Mesendoderm (in vitro differentiated cells): ENCODE measurements at regions not wholly inside any gene's neighbourhood (a gene's known extent, or its start where the extent isn't known, plus 50 kb on each side); places are given as distances from the start of the nearest gene placed in this dataset.
"Not testable (repeated sequence)": the region's sequence is repeated elsewhere in the genome, so short reads cannot be mapped to it uniquely, and the experiment has no call there.

Experiments used
- DNase-seq: peaks from one replicate; pipeline ENCODE4 v3.0.0; 2013
- H2AK5ac ChIP-seq: 2 replicates; pipeline ENCODE4 v1.6.1; 2013; ENCODE audit warnings: low read length, inconsistent platforms
- H2BK120ac ChIP-seq: 2 replicates; pipeline ENCODE4 v1.6.1; 2013; ENCODE audit warnings: low read depth, mild to moderate bottlenecking, low read length, moderate library complexity, mixed read lengths
- H2BK15ac ChIP-seq: replicated peaks from 2 replicates; pipeline ENCODE4 v1.6.1; 2013; ENCODE audit warnings: low read depth, mild to moderate bottlenecking, moderate library complexity
- H2BK5ac ChIP-seq: 2 replicates; pipeline ENCODE4 v1.6.1; 2013; ENCODE audit warnings: low read length, inconsistent platforms
- H3K18ac ChIP-seq: 2 replicates; pipeline ENCODE4 v1.6.1; 2013; ENCODE audit warnings: mild to moderate bottlenecking, low read length, mixed read lengths
- H3K23ac ChIP-seq: one replicate; pipeline ENCODE4 v1.6.1; 2013; ENCODE audit warnings: low read length
- H3K27ac ChIP-seq: 2 replicates; pipeline ENCODE4 v1.5.1; 2013; ENCODE audit warnings: low read depth, mild to moderate bottlenecking, inconsistent platforms, low read length, moderate library complexity
- H3K27me3 ChIP-seq: 2 replicates; pipeline ENCODE4 v1.6.1; 2013; ENCODE audit warnings: low read length, control low read depth, mild to moderate bottlenecking, inconsistent platforms; ENCODE audit not compliant: insufficient read depth, poor library complexity
- H3K36me3 ChIP-seq: 2 replicates; pipeline ENCODE4 v1.6.1; 2013; ENCODE audit warnings: low read length, inconsistent platforms; ENCODE audit not compliant: control insufficient read depth, insufficient read depth
- H3K4ac ChIP-seq: one replicate; pipeline ENCODE4 v1.6.1; 2013; ENCODE audit warnings: low read depth, mild to moderate bottlenecking, low read length, moderate library complexity
- H3K4me1 ChIP-seq: 2 replicates; pipeline ENCODE4 v1.6.1; 2013; ENCODE audit warnings: low read depth, low read length, inconsistent platforms; ENCODE audit not compliant: control insufficient read depth
- H3K4me2 ChIP-seq: 2 replicates; pipeline ENCODE4 v1.6.1; 2013; ENCODE audit warnings: low read length
- H3K4me3 ChIP-seq: 2 replicates; pipeline ENCODE4 v1.5.1; 2013; ENCODE audit warnings: mild to moderate bottlenecking, low read length
- H3K56ac ChIP-seq: one replicate; pipeline ENCODE4 v1.6.1; 2013; ENCODE audit warnings: low read length
- H3K79me1 ChIP-seq: 2 replicates; pipeline ENCODE4 v1.6.1; 2013; ENCODE audit warnings: low read length, inconsistent platforms
- H3K79me2 ChIP-seq: 2 replicates; pipeline ENCODE4 v1.6.1; 2013; ENCODE audit warnings: mild to moderate bottlenecking, low read length; ENCODE audit not compliant: control insufficient read depth, insufficient read depth
- H3K9ac ChIP-seq: 2 replicates; pipeline ENCODE4 v1.6.1; 2013; ENCODE audit warnings: low read length, inconsistent platforms
- H4K5ac ChIP-seq: one replicate; pipeline ENCODE4 v1.6.1; 2013; ENCODE audit warnings: low read length
- H4K8ac ChIP-seq: one replicate; pipeline ENCODE4 v1.6.1; 2013; ENCODE audit warnings: low read depth, mild to moderate bottlenecking, control low read depth, low read length, moderate library complexity
- whole genome bisulfite sequencing: extraction: QIAGEN DNeasy Blood & Tissue Kit; methylation state at CpG from one replicate; pipeline ENCODE4 v1.1.7; 2013; ENCODE audit warnings: low lambda C conversion rate, missing lambda C conversion rate; ENCODE audit not compliant: insufficient coverage; ENCODE audit errors: extremely low coverage; 5-methylcytosine and 5-hydroxymethylcytosine counted together

DNA sequence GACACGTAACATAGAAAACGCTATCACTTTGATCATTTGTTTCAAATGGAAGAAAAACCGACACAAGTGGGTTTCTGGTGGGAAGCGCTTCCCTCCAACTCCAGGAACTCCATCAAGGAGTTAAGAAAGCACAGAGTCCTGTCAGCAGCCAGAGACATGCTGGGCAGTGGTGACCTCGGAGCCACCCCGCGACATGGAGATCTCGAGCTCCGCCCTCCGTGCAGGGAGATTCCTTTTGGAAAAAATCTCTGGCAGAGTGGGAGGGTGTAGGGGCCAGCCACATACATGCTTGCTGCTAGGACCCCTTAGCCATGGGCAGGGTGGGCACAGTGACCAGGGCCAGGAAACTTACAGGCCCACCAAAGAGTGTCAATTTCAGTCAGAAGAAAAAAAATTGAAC is 138.9 kb downstream of the GPCPD1 start:
- not testable (repeated sequence) for H3K4me3 ChIP-seq, H4K8ac ChIP-seq, H3K79me2 ChIP-seq, DNase-seq, H3K36me3 ChIP-seq, H2AK5ac ChIP-seq, H3K79me1 ChIP-seq, H3K18ac ChIP-seq, H2BK5ac ChIP-seq, H4K5ac ChIP-seq, H2BK120ac ChIP-seq, H3K27ac ChIP-seq, H3K4ac ChIP-seq, H3K4me1 ChIP-seq, H3K23ac ChIP-seq, H3K4me2 ChIP-seq, H3K27me3 ChIP-seq, H3K56ac ChIP-seq, H3K9ac ChIP-seq, H2BK15ac ChIP-seq
- no CpG with 5 or more reads among the region's 10 CpGs for WGBS

GRCh38 chr20:5471368-5471767 is 139.4 kb downstream of the GPCPD1 start:
- H3K4ac ChIP-seq = no peak overlapping the region
- no peak overlapping the region for H3K9ac ChIP-seq
- H3K56ac ChIP-seq = no peak overlapping the region
- H4K5ac ChIP-seq = no peak overlapping the region
- H3K27me3 ChIP-seq = no peaks in the 10 kb centered on the region
- WGBS = no CpG with 5 or more reads among the region's 18 CpGs
- no peaks in the 10 kb centered on the region for H3K36me3 ChIP-seq
- H3K23ac ChIP-seq = no peak overlapping the region
- no peak overlapping the region for H3K18ac ChIP-seq
- no peak overlapping the region for H2BK5ac ChIP-seq
- H3K4me1 ChIP-seq = no peaks in the 10 kb centered on the region
- H2BK120ac ChIP-seq = no peak overlapping the region
- H3K4me2 ChIP-seq = no peak overlapping the region
- no peak for DNase-seq
- H2AK5ac ChIP-seq = no peak overlapping the region
- H4K8ac ChIP-seq = no peak overlapping the region
- no peak overlapping the region for H3K27ac ChIP-seq
- H2BK15ac ChIP-seq = no peak overlapping the region
- no peaks in the 10 kb centered on the region for H3K79me1 ChIP-seq
- H3K4me3 ChIP-seq = no peak overlapping the region
- no peaks in the 10 kb centered on the region for H3K79me2 ChIP-seq

GRCh38 chr20:5470943-5471342 is 139.9 kb downstream of the GPCPD1 start:
- H3K56ac ChIP-seq = no peak overlapping the region
- no peak overlapping the region for H4K8ac ChIP-seq
- no peak overlapping the region for H2BK5ac ChIP-seq
- H2BK15ac ChIP-seq = no peak overlapping the region
- H3K36me3 ChIP-seq = no peaks in the 10 kb centered on the region
- no peak overlapping the region for H2AK5ac ChIP-seq
- no peak overlapping the region for H3K27ac ChIP-seq
- no peaks in the 10 kb centered on the region for H3K79me1 ChIP-seq
- H3K9ac ChIP-seq = no peak overlapping the region
- no peak overlapping the region for H3K4me3 ChIP-seq
- no peak overlapping the region for H3K23ac ChIP-seq
- no peak overlapping the region for H3K18ac ChIP-seq
- H3K27me3 ChIP-seq = no peaks in the 10 kb centered on the region
- no peaks in the 10 kb centered on the region for H3K79me2 ChIP-seq
- no peak overlapping the region for H3K4me2 ChIP-seq
- no peak for DNase-seq
- H3K4ac ChIP-seq = no peak overlapping the region
- no peaks in the 10 kb centered on the region for H3K4me1 ChIP-seq
- no CpG with 5 or more reads among the region's 16 CpGs for WGBS
- H2BK120ac ChIP-seq = no peak overlapping the region
- no peak overlapping the region for H4K5ac ChIP-seq

GRCh38 chr20:5470458-5470857 is 140.3 kb downstream of the GPCPD1 start:
- Histone ChIP-seq H2BK15ac (no peak overlapping the region), H3K9ac (no peak overlapping the region), H3K4me1 (no peaks in the 10 kb centered on the region), H3K4ac (no peak overlapping the region), H3K79me2 (no peaks in the 10 kb centered on the region), H4K5ac (no peak overlapping the region), H3K4me3 (no peak overlapping the region), H3K27me3 (no peaks in the 10 kb centered on the region), H3K18ac (no peak overlapping the region), H4K8ac (no peak overlapping the region), H2AK5ac (no peak overlapping the region), H3K23ac (no peak overlapping the region), H2BK5ac (no peak overlapping the region), H3K27ac (no peak overlapping the region), H3K56ac (no peak overlapping the region), H2BK120ac (no peak overlapping the region), H3K4me2 (no peak overlapping the region), H3K36me3 (no peaks in the 10 kb centered on the region), H3K79me1 (no peaks in the 10 kb centered on the region)
- DNase-seq = no peak
- whole genome bisulfite sequencing = no CpG with 5 or more reads among the region's 4 CpGs

DNA sequence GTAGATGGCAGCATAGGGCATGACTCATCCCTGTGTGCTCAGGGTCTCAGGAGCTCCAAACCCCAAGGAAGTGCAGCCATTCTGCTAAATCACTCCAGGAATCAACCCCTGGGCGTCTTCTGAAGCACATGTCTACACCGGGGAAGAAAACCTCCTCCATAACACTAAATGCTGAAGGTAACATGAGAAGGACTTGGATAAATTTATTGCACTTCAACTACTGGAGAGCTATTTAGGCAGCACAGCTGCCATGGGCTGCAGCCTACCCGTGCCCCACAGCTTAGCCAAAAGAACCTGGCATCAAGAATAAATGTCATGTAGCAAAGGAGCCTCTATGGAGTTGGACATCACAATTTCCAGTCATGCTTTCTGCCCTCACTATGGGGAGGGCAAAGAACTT is 141.7 kb downstream of the GPCPD1 start:
- H3K79me2 ChIP-seq = no peaks in the 10 kb centered on the region
- H3K18ac ChIP-seq = no peak overlapping the region
- H3K56ac ChIP-seq = no peak overlapping the region
- H2BK15ac ChIP-seq = no peak overlapping the region
- H4K8ac ChIP-seq = no peak overlapping the region
- H3K23ac ChIP-seq = no peak overlapping the region
- no peak overlapping the region for H2AK5ac ChIP-seq
- H2BK5ac ChIP-seq = no peak overlapping the region
- no peaks in the 10 kb centered on the region for H3K79me1 ChIP-seq
- no peak overlapping the region for H2BK120ac ChIP-seq
- H3K36me3 ChIP-seq = no peaks in the 10 kb centered on the region
- DNase-seq = no peak
- H3K27ac ChIP-seq = no peak overlapping the region
- H3K4me2 ChIP-seq = no peak overlapping the region
- H3K9ac ChIP-seq = no peak overlapping the region
- WGBS = no CpG with 5 or more reads among the region's 3 CpGs
- H3K27me3 ChIP-seq = no peaks in the 10 kb centered on the region
- H4K5ac ChIP-seq = no peak overlapping the region
- no peak overlapping the region for H3K4ac ChIP-seq
- no peaks in the 10 kb centered on the region for H3K4me1 ChIP-seq
- H3K4me3 ChIP-seq = no peak overlapping the region

- Histone ChIP-seq H3K4me1 (no peaks in the 10 kb centered on the region), H3K79me2 (no peaks in the 10 kb centered on the region), H3K18ac (no peak overlapping the region), H3K4me2 (no peak overlapping the region), H3K79me1 (no peaks in the 10 kb centered on the region), H3K27ac (no peak overlapping the region), H3K23ac (no peak overlapping the region), H3K9ac (no peak overlapping the region), H4K5ac (no peak overlapping the region), H3K36me3 (no peaks in the 10 kb centered on the region), H2BK15ac (no peak overlapping the region), H3K56ac (no peak overlapping the region), H3K4me3 (no peak overlapping the region), H2AK5ac (no peak overlapping the region), H2BK120ac (no peak overlapping the region), H3K4ac (no peak overlapping the region), H3K27me3 (no peaks in the 10 kb centered on the region), H2BK5ac (no peak overlapping the region), H4K8ac (no peak overlapping the region)
- DNase-seq = no peak
- no CpG with 5 or more reads among the region's 3 CpGs for WGBS
These were observed 143.7 kb downstream of the GPCPD1 start for GRCh38 chr20:5467086-5467485.
